ENCODE measurements at regions not wholly inside any gene's neighbourhood (a gene's known extent, or its start where the extent isn't known, plus 50 kb on each side); places are given as distances from the start of the nearest gene placed in this dataset.

- Histone ChIP-seq H3K36me3 (ENCODE audit: insufficient read depth, low read length) (no peaks in the 10 kb centered on the region), H3K4me3 (ENCODE audit: low read length) (no peak overlapping the region), H3K4me1 (ENCODE audit: insufficient read depth, low read length) (no peaks in the 10 kb centered on the region), H3K27me3 (ENCODE audit: insufficient read depth, low read length) (no peaks in the 10 kb centered on the region), H3K27ac (ENCODE audit: low read depth, low read length) (no peak overlapping the region), H3K9me3 (ENCODE audit: insufficient read depth, low read depth, low read length) (no peaks in the 10 kb centered on the region), H3K9ac (ENCODE audit: low read depth, low read length) (no peak overlapping the region)
- 88% methylated on average over 7 of the region's 7 CpGs for WGBS
Measured at GRCh38 chr10:3592424-3592823, 192.6 kb downstream of the KLF6 start.

GRCh38 chr10:3588816-3589215 is 196.2 kb downstream of the KLF6 start:
- WGBS, result 95% methylated on average over 6 of the region's 7 CpGs
- no peaks in the 10 kb centered on the region for H3K36me3 ChIP-seq (ENCODE audit: insufficient read depth, low read length)
- no peak overlapping the region for H3K9ac ChIP-seq (ENCODE audit: low read depth, low read length)
- no peak overlapping the region for H3K4me3 ChIP-seq (ENCODE audit: low read length)
- no peak overlapping the region for H3K27ac ChIP-seq (ENCODE audit: low read depth, low read length)
- no peaks in the 10 kb centered on the region for H3K27me3 ChIP-seq (ENCODE audit: insufficient read depth, low read length)
- no peaks in the 10 kb centered on the region for H3K4me1 ChIP-seq (ENCODE audit: insufficient read depth, low read length)
- no peaks in the 10 kb centered on the region for H3K9me3 ChIP-seq (ENCODE audit: insufficient read depth, low read depth, low read length)

- Histone ChIP-seq H3K36me3 (ENCODE audit: insufficient read depth, low read length) (no peaks in the 10 kb centered on the region), H3K9me3 (ENCODE audit: insufficient read depth, low read depth, low read length) (no peaks in the 10 kb centered on the region), H3K27ac (ENCODE audit: low read depth, low read length) (no peak overlapping the region), H3K9ac (ENCODE audit: low read depth, low read length) (no peak overlapping the region), H3K27me3 (ENCODE audit: insufficient read depth, low read length) (no peaks in the 10 kb centered on the region), H3K4me1 (ENCODE audit: insufficient read depth, low read length) (no peaks in the 10 kb centered on the region), H3K4me3 (ENCODE audit: low read length) (no peak overlapping the region)
- 96% methylated on average over 7 of the region's 7 CpGs for WGBS
Measured at GRCh38 chr10:3588346-3588745, 196.7 kb downstream of the KLF6 start.

- H3K9me3 ChIP-seq (ENCODE audit: insufficient read depth, low read depth, low read length), result no peaks in the 10 kb centered on the region
- WGBS, result 96% methylated on average over 21 of the region's 22 CpGs
- no peak overlapping the region for H3K27ac ChIP-seq (ENCODE audit: low read depth, low read length)
- H3K27me3 ChIP-seq (ENCODE audit: insufficient read depth, low read length), result no peaks in the 10 kb centered on the region
- no peak overlapping the region for H3K9ac ChIP-seq (ENCODE audit: low read depth, low read length)
- H3K36me3 ChIP-seq (ENCODE audit: insufficient read depth, low read length), result no peaks in the 10 kb centered on the region
- H3K4me3 ChIP-seq (ENCODE audit: low read length), result no peak overlapping the region
- no peaks in the 10 kb centered on the region for H3K4me1 ChIP-seq (ENCODE audit: insufficient read depth, low read length)
Measured at GRCh38 chr10:3584926-3585784, 199.9 kb downstream of the KLF6 start.

GRCh38 chr10:3580565-3580964 is 204.4 kb downstream of the KLF6 start:
- Histone ChIP-seq H3K36me3 (ENCODE audit: insufficient read depth, low read length) (no peaks in the 10 kb centered on the region), H3K4me3 (ENCODE audit: low read length) (no peak overlapping the region), H3K27ac (ENCODE audit: low read depth, low read length) (no peak overlapping the region), H3K9ac (ENCODE audit: low read depth, low read length) (no peak overlapping the region), H3K4me1 (ENCODE audit: insufficient read depth, low read length) (0 out of 2 replicates have a peak, but pooled peaks cover 5% of the 10 kb centered on the region), H3K27me3 (ENCODE audit: insufficient read depth, low read length) (no peaks in the 10 kb centered on the region), H3K9me3 (ENCODE audit: insufficient read depth, low read depth, low read length) (no peaks in the 10 kb centered on the region)
- 93% methylated on average over 8 of the region's 8 CpGs for WGBS

- Histone ChIP-seq H3K36me3 (ENCODE audit: insufficient read depth, low read length) (no peaks in the 10 kb centered on the region), H3K27ac (ENCODE audit: low read depth, low read length) (no peak overlapping the region), H3K9ac (ENCODE audit: low read depth, low read length) (no peak overlapping the region), H3K4me1 (ENCODE audit: insufficient read depth, low read length) (0 out of 2 replicates have a peak, but pooled peaks cover 5% of the 10 kb centered on the region), H3K9me3 (ENCODE audit: insufficient read depth, low read depth, low read length) (no peaks in the 10 kb centered on the region), H3K4me3 (ENCODE audit: low read length) (no peak overlapping the region), H3K27me3 (ENCODE audit: insufficient read depth, low read length) (no peaks in the 10 kb centered on the region)
- WGBS, result 51% methylated on average over 3 of the region's 3 CpGs
Measured at GRCh38 chr10:3579845-3580244, 205.2 kb downstream of the KLF6 start.

- Histone ChIP-seq H3K4me3 (ENCODE audit: low read length) (no peak overlapping the region), H3K4me1 (ENCODE audit: insufficient read depth, low read length) (0 out of 2 replicates have a peak, but pooled peaks cover 5% of the 10 kb centered on the region)
Measured at GRCh38 chr10:3578682-3579081, 206.3 kb downstream of the KLF6 start.

GRCh38 chr10:3578159-3578558 is 206.8 kb downstream of the KLF6 start:
- Histone ChIP-seq H3K27me3 (ENCODE audit: insufficient read depth, low read length) (no peaks in the 10 kb centered on the region), H3K9ac (ENCODE audit: low read depth, low read length) (no peak overlapping the region), H3K36me3 (ENCODE audit: insufficient read depth, low read length) (no peaks in the 10 kb centered on the region), H3K9me3 (ENCODE audit: insufficient read depth, low read depth, low read length) (no peaks in the 10 kb centered on the region), H3K4me1 (ENCODE audit: insufficient read depth, low read length) (0 out of 2 replicates have a peak, but pooled peaks cover 5% of the 10 kb centered on the region), H3K27ac (ENCODE audit: low read depth, low read length) (no peak overlapping the region), H3K4me3 (ENCODE audit: low read length) (no peak overlapping the region)
- 100% methylated on average over 1 of the region's 3 CpGs for WGBS

More at GRCh38 chr10:3578682-3579081, 206.3 kb downstream of the KLF6 start:
- H3K9me3 ChIP-seq (ENCODE audit: insufficient read depth, low read depth, low read length), result no peaks in the 10 kb centered on the region
- no peak overlapping the region for H3K27ac ChIP-seq (ENCODE audit: low read depth, low read length)
- no peak overlapping the region for H3K9ac ChIP-seq (ENCODE audit: low read depth, low read length)
- H3K27me3 ChIP-seq (ENCODE audit: insufficient read depth, low read length), result no peaks in the 10 kb centered on the region
- no peaks in the 10 kb centered on the region for H3K36me3 ChIP-seq (ENCODE audit: insufficient read depth, low read length)

- no peak overlapping the region for H3K9ac ChIP-seq (ENCODE audit: low read depth, low read length)
- H3K4me1 ChIP-seq (ENCODE audit: insufficient read depth, low read length), result 0 out of 2 replicates have a peak, but pooled peaks cover 5% of the 10 kb centered on the region
- no peaks in the 10 kb centered on the region for H3K9me3 ChIP-seq (ENCODE audit: insufficient read depth, low read depth, low read length)
- H3K36me3 ChIP-seq (ENCODE audit: insufficient read depth, low read length), result no peaks in the 10 kb centered on the region
- 96% methylated on average over 10 of the region's 10 CpGs for WGBS
- no peaks in the 10 kb centered on the region for H3K27me3 ChIP-seq (ENCODE audit: insufficient read depth, low read length)
- no peak overlapping the region for H3K4me3 ChIP-seq (ENCODE audit: low read length)
- no peak overlapping the region for H3K27ac ChIP-seq (ENCODE audit: low read depth, low read length)
Measured at GRCh38 chr10:3574451-3574850, 210.6 kb downstream of the KLF6 start.

GRCh38 chr10:3573498-3573897 is 211.5 kb downstream of the KLF6 start:
- Histone ChIP-seq H3K27me3 (ENCODE audit: insufficient read depth, low read length) (no peaks in the 10 kb centered on the region), H3K4me1 (ENCODE audit: insufficient read depth, low read length) (0 out of 2 replicates have a peak, but pooled peaks cover 5% of the 10 kb centered on the region), H3K9me3 (ENCODE audit: insufficient read depth, low read depth, low read length) (no peaks in the 10 kb centered on the region), H3K36me3 (ENCODE audit: insufficient read depth, low read length) (no peaks in the 10 kb centered on the region), H3K27ac (ENCODE audit: low read depth, low read length) (no peak overlapping the region), H3K9ac (ENCODE audit: low read depth, low read length) (no peak overlapping the region), H3K4me3 (ENCODE audit: low read length) (no peak overlapping the region)
- WGBS, result 83% methylated on average over 8 of the region's 8 CpGs

GRCh38 chr10:3571310-3571825 is 213.6 kb downstream of the KLF6 start:
- no peak overlapping the region for H3K27ac ChIP-seq (ENCODE audit: low read depth, low read length)
- no peaks in the 10 kb centered on the region for H3K27me3 ChIP-seq (ENCODE audit: insufficient read depth, low read length)
- no peaks in the 10 kb centered on the region for H3K36me3 ChIP-seq (ENCODE audit: insufficient read depth, low read length)
- no peak overlapping the region for H3K4me3 ChIP-seq (ENCODE audit: low read length)
- no peak overlapping the region for H3K9ac ChIP-seq (ENCODE audit: low read depth, low read length)
- H3K9me3 ChIP-seq (ENCODE audit: insufficient read depth, low read depth, low read length), result no peaks in the 10 kb centered on the region
- WGBS, result 89% methylated on average over 14 of the region's 14 CpGs
- H3K4me1 ChIP-seq (ENCODE audit: insufficient read depth, low read length), result no peaks in the 10 kb centered on the region
